DOHH2 (cell line): ENCODE measurements at regions not wholly inside any gene's neighbourhood (a gene's known extent, or its start where the extent isn't known, plus 50 kb on each side); places are given as distances from the start of the nearest gene placed in this dataset.

Experiments used
- H3F3A ChIP-seq: fragments of 200-600 bp; sonication (generic), shearing (Covaris generic); 2 replicates; pipeline ENCODE4 v1.6.0; 2016; ENCODE audit warnings: antibody characterized with exemption, mild to moderate bottlenecking; ENCODE audit not compliant: control insufficient read depth, insufficient read depth
- H3K27ac ChIP-seq: fragments of 200-600 bp; sonication (generic); 2 replicates; pipeline ENCODE4 v1.5.1; 2014; ENCODE audit warnings: low read depth, mild to moderate bottlenecking, low read length, moderate library complexity
- H3K27me3 ChIP-seq: fragments of 200-600 bp; sonication (generic); 2 replicates; pipeline ENCODE4 v1.6.1; 2014; ENCODE audit warnings: mild to moderate bottlenecking, low read length, mixed read lengths; ENCODE audit not compliant: control insufficient read depth
- H3K36me3 ChIP-seq: fragments of 200-600 bp; sonication (generic); 2 replicates; pipeline ENCODE4 v1.6.1; 2014; ENCODE audit warnings: mild to moderate bottlenecking, low read length, moderate library complexity, mixed read lengths; ENCODE audit not compliant: control insufficient read depth
- H3K4me1 ChIP-seq: fragments of 200-600 bp; sonication (generic); 2 replicates; pipeline ENCODE4 v1.6.1; 2014; ENCODE audit warnings: mild to moderate bottlenecking, low read length, mixed read lengths; ENCODE audit not compliant: control insufficient read depth
- H3K4me2 ChIP-seq: fragments of 200-600 bp; sonication (generic); 2 replicates; pipeline ENCODE4 v1.6.0; 2014; ENCODE audit warnings: mild to moderate bottlenecking, low read length, moderate library complexity
- H3K4me3 ChIP-seq: fragments of 200-600 bp; sonication (generic); 2 replicates; pipeline ENCODE4 v1.5.1; 2014; ENCODE audit warnings: mild to moderate bottlenecking, low read length, mixed read lengths
- H3K79me2 ChIP-seq: fragments of 200-600 bp; sonication (generic); 2 replicates; pipeline ENCODE4 v1.6.1; 2014; ENCODE audit warnings: mild to moderate bottlenecking, low read length, mixed read lengths; ENCODE audit not compliant: control insufficient read depth
- H3K9me2 ChIP-seq: fragments of 200-600 bp; sonication (generic); replicated peaks from 2 replicates; pipeline ENCODE4 v1.6.1; 2014; ENCODE audit warnings: mild to moderate bottlenecking, low read length, mixed read lengths; ENCODE audit not compliant: control insufficient read depth
- H3K9me3 ChIP-seq: fragments of 200-600 bp; sonication (generic); 2 replicates; pipeline ENCODE4 v1.6.1; 2014; ENCODE audit warnings: antibody characterized with exemption, low read length, mixed read lengths; ENCODE audit not compliant: control insufficient read depth, insufficient read depth
- H4K20me1 ChIP-seq: fragments of 200-600 bp; sonication (generic); 2 replicates; pipeline ENCODE4 v1.6.0; 2014; ENCODE audit warnings: low read depth, mild to moderate bottlenecking, antibody characterized with exemption, low read length, moderate library complexity; ENCODE audit not compliant: control insufficient read depth, insufficient read depth
- EZH2phosphoT487 ChIP-seq: fragments of 200-600 bp; sonication (generic); IDR thresholded peaks from 2 replicates; pipeline ENCODE4 v1.6.1; 2017; ENCODE audit warnings: borderline replicate concordance, mild to moderate bottlenecking, antibody characterized with exemption, low read length, moderate library complexity, mixed read lengths
- TF ChIP-seq, protein P1 (sequence below): fragments of 200-600 bp; sonication (generic); IDR thresholded peaks from one replicate; pipeline ENCODE4 v1.5.1; 2014; ENCODE audit warnings: antibody characterized with exemption, mild to moderate bottlenecking, low read depth, low read length; ENCODE audit not compliant: poor library complexity, severe bottlenecking

GRCh38 chr5:74148321-74148720 is 492.2 kb downstream of the ENC1 start:
- no peaks in the 10 kb centered on the region for H3K27me3 ChIP-seq
- H3K27ac ChIP-seq: no peak overlapping the region
- no peaks in the 10 kb centered on the region for H3F3A ChIP-seq
- no peak for TF ChIP-seq EZH2phosphoT487
- TF ChIP-seq, protein P1, sequence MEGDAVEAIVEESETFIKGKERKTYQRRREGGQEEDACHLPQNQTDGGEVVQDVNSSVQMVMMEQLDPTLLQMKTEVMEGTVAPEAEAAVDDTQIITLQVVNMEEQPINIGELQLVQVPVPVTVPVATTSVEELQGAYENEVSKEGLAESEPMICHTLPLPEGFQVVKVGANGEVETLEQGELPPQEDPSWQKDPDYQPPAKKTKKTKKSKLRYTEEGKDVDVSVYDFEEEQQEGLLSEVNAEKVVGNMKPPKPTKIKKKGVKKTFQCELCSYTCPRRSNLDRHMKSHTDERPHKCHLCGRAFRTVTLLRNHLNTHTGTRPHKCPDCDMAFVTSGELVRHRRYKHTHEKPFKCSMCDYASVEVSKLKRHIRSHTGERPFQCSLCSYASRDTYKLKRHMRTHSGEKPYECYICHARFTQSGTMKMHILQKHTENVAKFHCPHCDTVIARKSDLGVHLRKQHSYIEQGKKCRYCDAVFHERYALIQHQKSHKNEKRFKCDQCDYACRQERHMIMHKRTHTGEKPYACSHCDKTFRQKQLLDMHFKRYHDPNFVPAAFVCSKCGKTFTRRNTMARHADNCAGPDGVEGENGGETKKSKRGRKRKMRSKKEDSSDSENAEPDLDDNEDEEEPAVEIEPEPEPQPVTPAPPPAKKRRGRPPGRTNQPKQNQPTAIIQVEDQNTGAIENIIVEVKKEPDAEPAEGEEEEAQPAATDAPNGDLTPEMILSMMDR: no peak
- H3K9me2 ChIP-seq: no peaks in the 10 kb centered on the region
- H3K4me2 ChIP-seq: no peak overlapping the region
- H4K20me1 ChIP-seq: no peaks in the 10 kb centered on the region
- no peaks in the 10 kb centered on the region for H3K9me3 ChIP-seq
- H3K79me2 ChIP-seq: no peaks in the 10 kb centered on the region
- no peak overlapping the region for H3K4me3 ChIP-seq
- H3K36me3 ChIP-seq: no peaks in the 10 kb centered on the region
- H3K4me1 ChIP-seq: no peaks in the 10 kb centered on the region

- no peaks in the 10 kb centered on the region for H3K9me3 ChIP-seq
These were observed 493.7 kb downstream of the ENC1 start for GRCh38 chr5:74146796-74147195.

DNA sequence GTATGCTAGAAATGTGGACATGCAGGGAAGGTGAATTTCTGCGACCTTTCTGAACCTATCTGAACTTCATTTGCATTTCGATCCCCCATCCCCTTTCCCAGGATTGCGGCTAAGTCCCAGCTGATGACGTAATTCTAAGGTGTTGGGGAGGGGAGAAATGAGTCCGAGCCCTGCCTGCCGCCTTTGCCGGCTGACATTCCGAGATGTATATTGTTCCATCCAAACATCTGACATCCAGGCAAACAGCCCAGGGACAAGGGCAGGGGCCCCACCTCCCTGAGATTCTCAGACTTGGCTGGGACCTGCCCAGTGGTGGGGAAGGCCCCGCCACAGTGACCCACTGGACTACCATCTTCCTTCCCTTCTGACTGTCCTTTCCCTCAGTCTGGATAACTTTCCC is 494.6 kb downstream of the ENC1 start:
- no peaks in the 10 kb centered on the region for H3K9me2 ChIP-seq
- no peak overlapping the region for H3K4me3 ChIP-seq
- no peaks in the 10 kb centered on the region for H3K36me3 ChIP-seq
- no peaks in the 10 kb centered on the region for H3K79me2 ChIP-seq
- H3K27ac ChIP-seq: no peak overlapping the region
- H3F3A ChIP-seq: no peaks in the 10 kb centered on the region
- H3K27me3 ChIP-seq: 0 out of 2 replicates have a peak, but pooled peaks cover 6% of the 10 kb centered on the region
- no peaks in the 10 kb centered on the region for H4K20me1 ChIP-seq
- H3K9me3 ChIP-seq: no peaks in the 10 kb centered on the region
- no peak overlapping the region for H3K4me2 ChIP-seq
- TF ChIP-seq, protein P1: no peak
- TF ChIP-seq EZH2phosphoT487: no peak
- no peaks in the 10 kb centered on the region for H3K4me1 ChIP-seq

More at GRCh38 chr5:74146796-74147195, 493.7 kb downstream of the ENC1 start:
- no peaks in the 10 kb centered on the region for H3K79me2 ChIP-seq
- no peak overlapping the region for H3K4me3 ChIP-seq
- TF ChIP-seq, protein P1: no peak
- no peak for TF ChIP-seq EZH2phosphoT487
- H3K27ac ChIP-seq: no peak overlapping the region
- 0 out of 2 replicates have a peak, but pooled peaks cover 6% of the 10 kb centered on the region for H3K27me3 ChIP-seq
- no peak overlapping the region for H3K4me2 ChIP-seq
- H3K4me1 ChIP-seq: no peaks in the 10 kb centered on the region
- no peaks in the 10 kb centered on the region for H3F3A ChIP-seq
- H4K20me1 ChIP-seq: no peaks in the 10 kb centered on the region
- H3K9me2 ChIP-seq: no peaks in the 10 kb centered on the region
- no peaks in the 10 kb centered on the region for H3K36me3 ChIP-seq
